ENCODE measurements at regions not wholly inside any gene's neighbourhood (a gene's known extent, or its start where the extent isn't known, plus 50 kb on each side); places are given as distances from the start of the nearest gene placed in this dataset.

GRCh38 chr2:175633227-175633626 lies 368.8 kb downstream of the LNPK start:
- no peak overlapping the region for H3K4me3 Mint-ChIP-seq (ENCODE audit: unreplicated experiment)
- Histone ChIP-seq H3K4me3 (ENCODE audit: insufficient read depth, low read depth, low read length) (no peak overlapping the region), H3K79me2 (ENCODE audit: insufficient read depth, low read length) (no peaks in the 10 kb centered on the region), H3K27ac (ENCODE audit: low read depth, low read length) (no peak overlapping the region), H3K4me2 (ENCODE audit: low read length) (no peak overlapping the region), H3K4me1 (ENCODE audit: insufficient read depth, low read length) (no peaks in the 10 kb centered on the region), H4K20me1 (ENCODE audit: insufficient read depth, low read length) (no peaks in the 10 kb centered on the region), H3K27me3 (ENCODE audit: insufficient read depth, low read length) (no peaks in the 10 kb centered on the region), H3K9ac (ENCODE audit: low read length) (no peak overlapping the region), H3K36me3 (ENCODE audit: insufficient read depth, low read length) (no peaks in the 10 kb centered on the region), H3K9me3 (ENCODE audit: insufficient read depth, low read depth, low read length) (no peaks in the 10 kb centered on the region), H2AFZ (ENCODE audit: low read depth, low read length) (no peak overlapping the region)
- DNase-seq (ENCODE audit: low read depth) (no peak), FAIRE-seq (no peak)
- no peaks in the 10 kb centered on the region for H3K27me3 Mint-ChIP-seq (ENCODE audit: low read depth, unreplicated experiment)
- H3K36me3 Mint-ChIP-seq (ENCODE audit: low read depth, unreplicated experiment) = no peaks in the 10 kb centered on the region
- H3K9me3 Mint-ChIP-seq (ENCODE audit: unreplicated experiment) = peaks cover 4% of the 10 kb centered on the region
- TF ChIP-seq EZH2 (IDR thresholded peaks at IDR 0.05; ENCODE audit: insufficient read depth, low read length) (no peak), CTCF (IDR thresholded peaks at IDR 0.05; ENCODE audit: insufficient read depth, low read depth, low read length) (no peak)
- no peak overlapping the region for H3K27ac Mint-ChIP-seq (ENCODE audit: unreplicated experiment)
- H3K4me1 Mint-ChIP-seq (ENCODE audit: low read depth, unreplicated experiment) = peaks cover 2% of the 10 kb centered on the region

GRCh38 chr2:175631245-175631623 lies 370.8 kb downstream of the LNPK start:
- H3K27ac Mint-ChIP-seq (ENCODE audit: unreplicated experiment) = no peak overlapping the region
- H3K79me2 ChIP-seq (ENCODE audit: insufficient read depth, low read length) = no peaks in the 10 kb centered on the region
- no peak overlapping the region for H2AFZ ChIP-seq (ENCODE audit: low read depth, low read length)
- no peak for TF ChIP-seq EZH2 (IDR thresholded peaks at IDR 0.05; ENCODE audit: insufficient read depth, low read length)
- H3K9ac ChIP-seq (ENCODE audit: low read length) = no peak overlapping the region
- H4K20me1 ChIP-seq (ENCODE audit: insufficient read depth, low read length) = no peaks in the 10 kb centered on the region
- peaks cover 2% of the 10 kb centered on the region for H3K4me1 Mint-ChIP-seq (ENCODE audit: low read depth, unreplicated experiment)
- no peak overlapping the region for H3K4me3 Mint-ChIP-seq (ENCODE audit: unreplicated experiment)
- no peak overlapping the region for H3K27ac ChIP-seq (ENCODE audit: low read depth, low read length)
- H3K4me3 ChIP-seq (ENCODE audit: insufficient read depth, low read depth, low read length) = no peak overlapping the region
- FAIRE-seq (no peak), DNase-seq (ENCODE audit: low read depth) (no peak)
- no peaks in the 10 kb centered on the region for H3K27me3 ChIP-seq (ENCODE audit: insufficient read depth, low read length)
- peaks cover 3% of the 10 kb centered on the region for H3K9me3 ChIP-seq (ENCODE audit: insufficient read depth, low read depth, low read length)
- no peaks in the 10 kb centered on the region for H3K27me3 Mint-ChIP-seq (ENCODE audit: low read depth, unreplicated experiment)
- H3K36me3 ChIP-seq (ENCODE audit: insufficient read depth, low read length) = no peaks in the 10 kb centered on the region
- peaks cover 4% of the 10 kb centered on the region for H3K9me3 Mint-ChIP-seq (ENCODE audit: unreplicated experiment)
- no peaks in the 10 kb centered on the region for H3K4me1 ChIP-seq (ENCODE audit: insufficient read depth, low read length)
- no peak overlapping the region for H3K4me2 ChIP-seq (ENCODE audit: low read length)
- no peaks in the 10 kb centered on the region for H3K36me3 Mint-ChIP-seq (ENCODE audit: low read depth, unreplicated experiment)

- no peaks in the 10 kb centered on the region for H3K4me1 ChIP-seq (ENCODE audit: insufficient read depth, low read length)
- TF ChIP-seq EZH2 (IDR thresholded peaks at IDR 0.05; ENCODE audit: insufficient read depth, low read length) (no peak), CTCF (IDR thresholded peaks at IDR 0.05; ENCODE audit: insufficient read depth, low read depth, low read length) (no peak)
- Mint-ChIP-seq H3K36me3 (ENCODE audit: low read depth, unreplicated experiment) (no peaks in the 10 kb centered on the region), H3K27me3 (ENCODE audit: low read depth, unreplicated experiment) (no peaks in the 10 kb centered on the region), H3K9me3 (ENCODE audit: unreplicated experiment) (peaks cover 4% of the 10 kb centered on the region), H3K4me1 (ENCODE audit: low read depth, unreplicated experiment) (peaks cover 2% of the 10 kb centered on the region), H3K27ac (ENCODE audit: unreplicated experiment) (no peak overlapping the region), H3K4me3 (ENCODE audit: unreplicated experiment) (no peak overlapping the region)
- H3K27me3 ChIP-seq (ENCODE audit: insufficient read depth, low read length) = no peaks in the 10 kb centered on the region
- H3K27ac ChIP-seq (ENCODE audit: low read depth, low read length) = no peak overlapping the region
- H3K4me3 ChIP-seq (ENCODE audit: insufficient read depth, low read depth, low read length) = no peak overlapping the region
- no peaks in the 10 kb centered on the region for H3K36me3 ChIP-seq (ENCODE audit: insufficient read depth, low read length)
- H2AFZ ChIP-seq (ENCODE audit: low read depth, low read length) = no peak overlapping the region
- H3K4me2 ChIP-seq (ENCODE audit: low read length) = no peak overlapping the region
- no peak overlapping the region for H3K9ac ChIP-seq (ENCODE audit: low read length)
- no peaks in the 10 kb centered on the region for H3K79me2 ChIP-seq (ENCODE audit: insufficient read depth, low read length)
- H3K9me3 ChIP-seq (ENCODE audit: insufficient read depth, low read depth, low read length) = peaks cover 3% of the 10 kb centered on the region
- no peaks in the 10 kb centered on the region for H4K20me1 ChIP-seq (ENCODE audit: insufficient read depth, low read length)
- no peak for DNase-seq (ENCODE audit: low read depth)
- FAIRE-seq = no peak
These were observed 371.5 kb downstream of the LNPK start for GRCh38 chr2:175630280-175631244.
